AG09309 (cell line): ENCODE measurements at regions not wholly inside any gene's neighbourhood (a gene's known extent, or its start where the extent isn't known, plus 50 kb on each side); places are given as distances from the start of the nearest gene placed in this dataset.

Experiments used
- DNase-seq: peaks from one replicate; pipeline ENCODE4 v3.0.0-alpha.2; 2010; ENCODE audit warnings: low read depth
- H3K4me3 ChIP-seq: 2 replicates; pipeline ENCODE4 v1.5.1; 2011; ENCODE audit warnings: mild to moderate bottlenecking, low read depth, low read length, moderate library complexity; ENCODE audit not compliant: control insufficient read depth
- CTCF ChIP-seq: IDR thresholded peaks from 2 replicates; pipeline ENCODE4 v1.5.1; 2011; ENCODE audit warnings: mild to moderate bottlenecking, low read depth, low read length, inconsistent platforms; ENCODE audit not compliant: insufficient read depth, control insufficient read depth; ENCODE audit errors: missing control alignments

DNA sequence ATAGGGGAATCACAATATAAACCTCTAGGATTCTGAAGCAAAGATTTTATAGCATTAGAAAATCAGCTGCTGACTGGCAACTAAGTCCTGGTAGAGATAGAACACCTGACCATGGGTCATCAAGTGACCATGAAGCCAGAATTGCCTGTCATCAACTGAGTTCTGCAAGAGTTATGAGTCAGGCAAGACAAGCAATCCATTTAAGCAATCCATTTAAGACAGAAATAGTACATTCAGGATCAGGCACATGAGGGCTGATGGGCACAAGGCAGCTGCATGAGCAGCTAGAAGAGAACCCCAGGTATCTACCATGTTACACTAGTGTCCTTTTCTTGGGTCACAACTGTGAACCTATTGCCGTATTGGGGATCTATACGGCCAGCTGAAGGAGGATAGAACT, 98.9 kb downstream of the SPRY1 start:
- no peak overlapping the region for H3K4me3 ChIP-seq
- no peak for DNase-seq
- no peak for TF ChIP-seq CTCF

- no peak overlapping the region for H3K4me3 ChIP-seq
- no peak for DNase-seq
- TF ChIP-seq CTCF, result no peak
Observed at GRCh38 chr4:123496421-123496820, 99.8 kb downstream of the SPRY1 start.

GRCh38 chr4:123497340-123497739, 100.7 kb downstream of the SPRY1 start:
- no peak overlapping the region for H3K4me3 ChIP-seq
- no peak for DNase-seq
- no peak for TF ChIP-seq CTCF

DNA sequence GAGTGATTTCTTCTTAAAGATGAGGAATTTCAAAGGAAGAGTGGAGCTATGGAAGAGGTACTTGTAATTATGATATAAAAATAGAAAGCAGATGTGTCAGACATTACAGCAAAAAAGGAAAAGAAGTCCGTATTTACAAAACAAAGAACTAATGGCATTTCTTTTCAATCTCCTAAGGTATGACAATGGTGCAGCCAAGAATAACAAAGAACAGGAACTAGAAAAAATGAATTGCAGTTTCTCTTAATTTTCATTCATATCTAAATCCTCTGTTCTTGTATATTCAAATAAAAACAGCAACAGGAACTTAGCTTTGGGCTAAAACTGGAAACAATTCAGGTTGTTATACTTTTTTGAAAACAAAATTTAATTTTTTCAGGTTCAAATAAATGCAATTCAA, 105.1 kb downstream of the SPRY1 start:
- DNase-seq, result no peak
- no peak for TF ChIP-seq CTCF
- H3K4me3 ChIP-seq, result no peak overlapping the region

DNA sequence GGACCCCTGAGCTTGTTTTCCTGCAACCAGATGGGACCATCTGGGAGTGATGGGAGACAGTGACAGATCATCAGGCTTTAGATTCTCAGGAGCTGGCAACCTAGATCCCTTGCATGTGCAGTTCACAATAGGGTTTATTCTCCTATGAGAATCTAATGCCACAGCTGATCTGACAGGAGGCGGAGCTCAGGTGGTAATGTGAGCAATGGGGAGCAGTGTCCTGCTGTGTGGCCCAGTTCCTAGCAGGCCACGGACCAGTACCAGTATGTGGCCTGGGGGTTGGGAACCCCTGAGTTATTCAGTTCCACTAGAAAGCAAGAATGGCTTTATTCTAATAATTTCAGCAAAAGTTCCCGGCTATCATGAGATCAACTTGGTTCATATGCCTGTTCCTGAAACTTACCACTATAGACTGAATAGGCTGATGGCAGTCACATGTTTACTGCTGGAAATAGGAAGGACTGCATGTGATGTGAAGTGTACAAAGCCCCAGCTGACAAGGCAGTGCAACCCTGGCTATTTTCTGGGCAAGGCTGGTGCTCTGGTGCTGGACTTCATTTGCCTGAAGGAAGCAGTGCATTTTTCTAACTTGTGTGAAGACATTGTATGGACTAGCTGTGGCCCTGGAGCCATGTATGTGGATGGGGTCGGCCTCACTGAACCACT, 107.2 kb downstream of the SPRY1 start:
- no peak for DNase-seq
- H3K4me3 ChIP-seq, result no peak overlapping the region
- TF ChIP-seq CTCF, result no peak

DNA sequence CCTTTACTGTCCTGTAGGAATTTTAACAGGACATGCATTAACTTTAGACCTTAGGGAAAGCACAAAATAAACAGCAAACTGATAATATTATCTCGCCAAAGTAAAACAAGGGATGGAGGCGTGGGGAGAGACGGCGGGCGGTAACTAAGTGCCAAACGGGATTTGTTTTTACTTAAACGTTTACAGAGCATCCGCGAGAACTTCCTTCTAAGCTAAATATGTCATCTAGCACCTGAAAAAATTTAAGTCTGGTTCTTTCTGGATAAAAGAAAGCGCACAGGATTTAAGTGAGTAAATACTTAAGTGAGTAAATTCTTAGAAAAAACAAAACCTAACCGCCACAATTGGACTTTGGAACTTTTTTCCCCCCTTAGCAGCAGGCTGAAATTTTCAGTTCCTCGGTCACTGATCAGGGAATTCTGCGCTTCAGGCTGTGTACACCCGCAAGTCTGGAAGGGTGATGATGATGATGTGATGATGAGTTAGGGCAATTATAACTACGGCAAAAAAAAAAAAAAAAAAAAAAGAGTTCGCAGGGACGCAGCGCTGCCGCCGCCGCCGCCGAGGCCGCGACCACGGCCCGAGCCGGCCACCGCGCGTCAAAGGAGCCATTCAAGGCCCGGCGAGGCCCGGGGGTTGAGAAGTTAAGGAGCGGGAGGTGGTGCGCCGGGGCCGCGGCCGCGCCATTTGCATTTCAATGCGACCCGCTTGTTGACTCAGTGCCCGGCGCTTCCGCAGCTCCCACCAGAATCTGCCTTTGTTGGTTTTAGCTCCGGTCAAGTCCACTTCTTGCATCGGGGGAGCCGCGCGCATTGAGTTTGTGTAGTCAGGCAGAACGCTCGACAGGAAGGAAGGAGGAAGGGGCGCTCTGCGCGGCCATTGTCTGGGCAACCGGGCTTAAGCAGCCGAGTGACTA, 108.8 kb downstream of the SPRY1 start:
- DNase-seq, result no peak
- H3K4me3 ChIP-seq, result peak overlapping the region; percentile 26
- no peak for TF ChIP-seq CTCF
